ENCODE measurements at regions not wholly inside any gene's neighbourhood (a gene's known extent, or its start where the extent isn't known, plus 50 kb on each side); places are given as distances from the start of the nearest gene placed in this dataset.

DNA sequence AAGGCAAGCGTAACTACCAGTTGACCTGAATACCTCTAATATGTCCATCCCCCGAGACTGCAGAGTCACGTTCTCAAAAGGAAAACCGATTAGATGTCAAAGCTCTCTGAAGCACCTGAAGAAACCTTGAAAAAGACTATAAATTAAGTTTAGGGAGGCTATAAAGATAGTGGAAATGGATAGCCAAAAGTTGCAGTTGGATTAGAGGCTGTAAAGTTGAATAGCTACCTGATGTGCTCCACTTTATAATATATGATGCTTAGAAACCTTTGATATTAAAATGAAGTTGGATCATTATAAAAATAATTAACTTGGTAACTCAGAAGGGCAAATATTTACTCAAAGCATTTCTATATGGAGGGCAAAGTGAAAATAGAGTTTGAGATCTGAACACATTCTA, 506.6 kb upstream of the AGA start:
- H3K4me3 ChIP-seq (ENCODE audit: low read depth, poor library complexity, severe bottlenecking), result no peak overlapping the region
- TF ChIP-seq, protein P1, sequence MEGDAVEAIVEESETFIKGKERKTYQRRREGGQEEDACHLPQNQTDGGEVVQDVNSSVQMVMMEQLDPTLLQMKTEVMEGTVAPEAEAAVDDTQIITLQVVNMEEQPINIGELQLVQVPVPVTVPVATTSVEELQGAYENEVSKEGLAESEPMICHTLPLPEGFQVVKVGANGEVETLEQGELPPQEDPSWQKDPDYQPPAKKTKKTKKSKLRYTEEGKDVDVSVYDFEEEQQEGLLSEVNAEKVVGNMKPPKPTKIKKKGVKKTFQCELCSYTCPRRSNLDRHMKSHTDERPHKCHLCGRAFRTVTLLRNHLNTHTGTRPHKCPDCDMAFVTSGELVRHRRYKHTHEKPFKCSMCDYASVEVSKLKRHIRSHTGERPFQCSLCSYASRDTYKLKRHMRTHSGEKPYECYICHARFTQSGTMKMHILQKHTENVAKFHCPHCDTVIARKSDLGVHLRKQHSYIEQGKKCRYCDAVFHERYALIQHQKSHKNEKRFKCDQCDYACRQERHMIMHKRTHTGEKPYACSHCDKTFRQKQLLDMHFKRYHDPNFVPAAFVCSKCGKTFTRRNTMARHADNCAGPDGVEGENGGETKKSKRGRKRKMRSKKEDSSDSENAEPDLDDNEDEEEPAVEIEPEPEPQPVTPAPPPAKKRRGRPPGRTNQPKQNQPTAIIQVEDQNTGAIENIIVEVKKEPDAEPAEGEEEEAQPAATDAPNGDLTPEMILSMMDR (IDR thresholded peaks at IDR 0.05), result no peak
- TF ChIP-seq POLR2A (IDR thresholded peaks at IDR 0.05), result no peak
- no peak for DNase-seq (ENCODE audit: low spot score in 2 of 2)
- WGBS, 2 donors, result 54 to 67% methylated on average over 4 of the region's 4 CpGs
- intact Hi-C loops (cut with DNase I; ENCODE audit: low total_unique reads), result no loop called here

DNA sequence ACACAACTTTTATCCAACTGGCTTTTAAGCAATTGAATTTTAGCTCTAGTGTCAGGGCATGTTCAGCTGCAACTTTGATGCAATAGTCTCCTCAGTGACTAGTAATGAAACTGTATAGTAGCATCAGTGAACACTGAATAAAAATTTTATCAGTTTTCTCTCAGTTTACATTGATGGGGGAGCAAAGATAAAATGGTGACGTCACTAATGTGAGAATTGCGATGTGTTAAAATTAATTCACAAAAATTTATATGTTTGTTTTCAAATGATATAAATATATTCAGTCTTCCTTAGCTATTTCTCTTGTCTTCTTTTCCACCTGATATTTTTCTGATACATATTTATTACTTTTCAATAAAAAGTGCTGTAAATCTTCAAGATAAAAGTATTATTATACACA, 508.8 kb upstream of the AGA start:
- intact Hi-C loops (cut with DNase I; ENCODE audit: low total_unique reads), result no loop called here

DNA sequence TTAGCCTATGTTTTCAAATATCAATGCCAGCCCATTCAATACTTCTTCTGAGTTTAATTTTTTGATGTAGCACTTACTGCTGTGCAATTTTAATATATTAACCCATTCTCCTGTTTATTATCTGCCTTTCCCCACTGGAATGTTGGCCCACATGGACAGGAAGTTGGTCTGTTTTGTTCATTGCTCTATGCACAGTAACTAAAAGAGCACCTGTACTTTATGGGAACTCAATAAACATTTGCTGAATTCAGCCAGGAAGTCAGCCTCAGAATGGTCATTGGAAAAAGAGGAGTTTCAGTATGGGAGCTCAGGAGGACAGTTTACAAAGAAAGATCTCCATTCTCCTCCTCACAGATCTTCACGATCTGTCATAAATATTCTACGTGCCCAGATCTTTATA, 510.5 kb upstream of the AGA start:
- 91 to 95% methylated on average over 2 of the region's 2 CpGs for WGBS, 2 donors

More for the DNA sequence above, 508.8 kb upstream of the AGA start:
- TF ChIP-seq, protein P1 (IDR thresholded peaks at IDR 0.05), result no peak
- TF ChIP-seq POLR2A (IDR thresholded peaks at IDR 0.05), result no peak
- 93 to 94% methylated on average over 2 of the region's 2 CpGs for WGBS, 2 donors
- no peak overlapping the region for H3K4me3 ChIP-seq (ENCODE audit: low read depth, poor library complexity, severe bottlenecking)
- DNase-seq (ENCODE audit: low spot score in 2 of 2), result no peak

DNA sequence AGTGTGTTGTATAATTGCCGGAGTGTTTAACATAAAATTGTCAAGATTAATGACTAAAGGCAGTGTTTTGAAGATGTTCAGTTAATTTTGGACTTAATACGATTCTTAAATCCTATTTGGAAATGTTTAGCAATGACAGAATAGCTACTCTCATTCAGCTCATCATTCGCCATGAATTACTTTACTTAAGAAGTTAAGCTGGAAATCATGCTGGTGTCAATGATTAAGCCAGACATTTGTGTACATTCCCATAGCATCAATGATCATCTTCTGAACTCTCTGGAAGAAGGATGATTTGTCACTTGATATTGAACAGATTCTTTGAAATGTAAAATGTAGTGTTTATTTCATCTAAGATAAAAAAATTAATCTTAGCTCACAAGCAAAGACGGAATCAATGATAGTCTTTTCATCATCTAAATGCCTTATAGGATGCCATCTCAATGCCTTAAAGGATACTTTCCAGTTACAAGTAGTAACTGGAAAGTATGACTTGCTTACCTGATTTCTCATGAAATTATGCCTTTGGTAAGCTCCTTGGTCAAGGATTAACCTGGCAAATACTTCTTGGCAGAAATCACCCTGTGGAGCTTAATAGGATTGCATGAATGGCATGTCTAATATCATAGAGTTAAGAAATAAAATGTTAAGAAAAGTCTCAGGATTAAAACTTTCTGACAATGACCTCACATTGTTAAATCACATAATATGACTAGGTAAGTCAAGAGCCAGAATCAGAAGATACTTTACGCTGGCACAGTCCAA, 515.5 kb upstream of the AGA start:
- no peak overlapping the region for H3K4me3 ChIP-seq (ENCODE audit: low read depth, poor library complexity, severe bottlenecking)
- 84 to 86% methylated on average over 5 of the region's 5 CpGs for WGBS, 2 donors
- DNase-seq (ENCODE audit: low spot score in 2 of 2), result no peak
- no peak for TF ChIP-seq POLR2A (IDR thresholded peaks at IDR 0.05)
- intact Hi-C loops (cut with DNase I; ENCODE audit: low total_unique reads), result no loop called here

More for the DNA sequence above, 510.5 kb upstream of the AGA start:
- TF ChIP-seq, protein P1 (IDR thresholded peaks at IDR 0.05), result no peak
- no peak for TF ChIP-seq POLR2A (IDR thresholded peaks at IDR 0.05)
- no peak overlapping the region for H3K4me3 ChIP-seq (ENCODE audit: low read depth, poor library complexity, severe bottlenecking)
- intact Hi-C loops (cut with DNase I; ENCODE audit: low total_unique reads), result no loop called here
- DNase-seq (ENCODE audit: low spot score in 2 of 2), result no peak

DNA sequence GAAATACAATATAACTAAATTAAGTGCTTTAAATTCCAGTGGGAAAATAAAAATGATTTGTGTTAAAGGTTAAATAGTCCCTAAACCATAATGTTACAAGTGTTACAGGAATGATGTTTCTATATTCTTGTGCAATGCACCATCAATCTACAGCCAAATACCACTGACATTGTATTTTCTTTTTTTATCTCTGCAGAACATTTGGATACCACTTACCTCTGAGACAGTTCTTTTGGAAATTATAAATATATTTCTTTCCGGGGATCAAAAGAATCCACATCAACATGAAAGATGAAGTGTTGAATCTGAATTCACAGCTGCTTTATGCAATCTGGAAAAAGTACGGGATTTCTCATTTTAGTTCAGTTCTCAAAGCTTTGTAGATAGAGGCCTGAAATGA, 518.3 kb upstream of the AGA start:
- intact Hi-C loops (cut with DNase I; ENCODE audit: low total_unique reads), result no loop called here
- WGBS, 2 donors, result 68 to 71% methylated on average over 2 of the region's 2 CpGs
- DNase-seq (ENCODE audit: low spot score in 2 of 2), result no peak
- H3K4me3 ChIP-seq (ENCODE audit: low read depth, poor library complexity, severe bottlenecking), result no peak overlapping the region
- no peak for TF ChIP-seq POLR2A (IDR thresholded peaks at IDR 0.05)
- TF ChIP-seq, protein P1 (IDR thresholded peaks at IDR 0.05), result no peak

DNA sequence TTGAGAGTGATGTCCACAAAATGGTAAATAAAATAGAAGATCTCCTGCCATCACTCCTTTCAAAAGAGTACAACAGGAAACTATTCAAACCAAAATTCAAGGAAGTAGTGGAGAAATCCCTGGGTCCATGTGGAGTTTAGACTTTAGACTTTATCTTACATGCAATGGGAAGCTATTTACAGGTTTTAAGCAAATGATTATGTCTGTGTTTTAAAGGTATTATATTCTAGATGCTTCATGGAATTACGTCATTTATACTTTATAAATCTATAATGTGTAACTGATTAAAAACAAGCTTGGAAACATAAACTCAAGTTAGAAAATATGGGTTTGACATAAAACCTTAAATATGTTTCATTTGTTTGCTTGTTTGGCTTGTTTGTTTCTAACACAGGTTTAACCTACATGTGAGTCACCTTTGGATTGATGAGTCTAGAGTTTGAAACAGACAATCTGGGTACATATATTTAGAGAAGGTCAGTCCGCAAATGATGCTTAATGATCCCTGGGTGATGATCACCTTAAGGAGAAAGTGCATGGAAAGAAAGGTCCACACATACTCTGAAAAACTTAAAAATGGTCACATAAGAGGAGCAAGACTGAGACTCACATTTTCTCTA, 519.6 kb upstream of the AGA start:
- intact Hi-C loops (cut with DNase I; ENCODE audit: low total_unique reads), result no loop called here
- TF ChIP-seq POLR2A (IDR thresholded peaks at IDR 0.05), result no peak
- DNase-seq (ENCODE audit: low spot score in 2 of 2), result no peak
- WGBS, 2 donors, result 88 to 97% methylated on average over 2 of the region's 2 CpGs
- no peak overlapping the region for H3K4me3 ChIP-seq (ENCODE audit: low read depth, poor library complexity, severe bottlenecking)
